Naive thymus-derived CD8-positive, alpha-beta T cell (primary cell): ENCODE measurements at regions not wholly inside any gene's neighbourhood (a gene's known extent, or its start where the extent isn't known, plus 50 kb on each side); places are given as distances from the start of the nearest gene placed in this dataset.

Source experiments
- ATAC-seq, 2 donors: fragments of 150-1000 bp; cut with Tn5 transposase in 1 of 2; sonication (Bioruptor Pico), chemical (Tn5 transposase) in 1 of 2; 1 replicate in 1 of 2; 2 replicates in 1 of 2; pipeline ENCODE4 v1.10.0; 2021; ENCODE audit warnings: mild to moderate bottlenecking in 2 of 2, moderate library complexity in 2 of 2
- POLR2A ChIA-PET: fragments of 350-600 bp; sonication (Branson Sonifier 250); formaldehyde crosslinking; loops from one replicate; lab custom pipeline; 2021; ENCODE audit warnings: antibody characterized with exemption; lab: Charles Lee
- DNase-seq, 10 donors: peaks; one replicate each; pipeline versions ENCODE4 v3.0.0 to v3.0.0-alpha.2; 2020 to 2022
- H3K27ac Mint-ChIP-seq, 10 donors: one replicate each; pipeline ENCODE4 v1.8.0; 2020 to 2022; ENCODE audit warnings: mild to moderate bottlenecking in 10 of 10, mixed read lengths in 10 of 10, moderate library complexity in 4 of 10, inconsistent platforms in 1 of 10
- H3K27me3 Mint-ChIP-seq, 5 donors: one replicate each; pipeline ENCODE4 v1.8.0; 2021 to 2022; ENCODE audit warnings: mixed read lengths in 5 of 5
- H3K36me3 Mint-ChIP-seq, 3 donors: one replicate each; pipeline ENCODE4 v1.8.0; 2020 to 2022; ENCODE audit warnings: mixed read lengths in 3 of 3, mild to moderate bottlenecking in 2 of 3, inconsistent platforms in 1 of 3
- H3K4me1 Mint-ChIP-seq, 4 donors: one replicate each; pipeline ENCODE4 v1.8.0; 2021 to 2022; ENCODE audit warnings: mixed read lengths in 4 of 4
- H3K4me3 Mint-ChIP-seq, 10 donors: one replicate each; pipeline ENCODE4 v1.8.0; 2020 to 2022; ENCODE audit warnings: mild to moderate bottlenecking in 10 of 10, mixed read lengths in 10 of 10, moderate library complexity in 6 of 10, inconsistent platforms in 1 of 10
- H3K9me3 Mint-ChIP-seq, 9 donors: one replicate each; pipeline ENCODE4 v1.8.0; 2020 to 2022; ENCODE audit warnings: mixed read lengths in 9 of 9, mild to moderate bottlenecking in 3 of 9, inconsistent platforms in 1 of 9, moderate library complexity in 1 of 9

DNA sequence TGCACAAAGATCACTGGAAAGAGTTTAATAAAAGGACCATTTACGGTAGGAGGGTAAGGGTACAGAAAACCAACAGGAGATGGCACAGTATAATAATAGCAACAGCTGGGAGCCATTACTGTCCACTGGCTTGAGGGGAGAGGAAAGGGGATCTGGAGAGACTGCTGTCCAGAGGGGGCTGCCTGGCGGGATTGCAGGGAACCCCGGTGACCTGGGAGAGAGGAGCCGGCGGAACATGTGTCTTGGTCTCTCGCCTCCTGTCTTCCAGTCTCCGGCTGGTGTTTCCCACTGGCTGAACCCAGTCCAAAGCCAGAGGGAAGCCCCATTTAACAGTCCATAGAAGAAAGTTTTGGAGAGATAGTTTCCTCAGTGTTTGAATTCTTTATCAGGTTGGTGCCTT lies 57.5 kb upstream of the PODXL start:
- ATAC-seq (no peak), DNase-seq (no peak)
- no peaks in the 10 kb centered on the region for H3K36me3 Mint-ChIP-seq
- no peaks in the 10 kb centered on the region for H3K9me3 Mint-ChIP-seq
- no peak overlapping the region for H3K4me3 Mint-ChIP-seq
- no peaks in the 10 kb centered on the region for H3K4me1 Mint-ChIP-seq
- POLR2A ChIA-PET, result no interaction called here
- H3K27ac Mint-ChIP-seq, result no peak overlapping the region
- peaks cover 5 to 20% (median 14%) of the 10 kb centered on the region in 5 donors for H3K27me3 Mint-ChIP-seq

DNA sequence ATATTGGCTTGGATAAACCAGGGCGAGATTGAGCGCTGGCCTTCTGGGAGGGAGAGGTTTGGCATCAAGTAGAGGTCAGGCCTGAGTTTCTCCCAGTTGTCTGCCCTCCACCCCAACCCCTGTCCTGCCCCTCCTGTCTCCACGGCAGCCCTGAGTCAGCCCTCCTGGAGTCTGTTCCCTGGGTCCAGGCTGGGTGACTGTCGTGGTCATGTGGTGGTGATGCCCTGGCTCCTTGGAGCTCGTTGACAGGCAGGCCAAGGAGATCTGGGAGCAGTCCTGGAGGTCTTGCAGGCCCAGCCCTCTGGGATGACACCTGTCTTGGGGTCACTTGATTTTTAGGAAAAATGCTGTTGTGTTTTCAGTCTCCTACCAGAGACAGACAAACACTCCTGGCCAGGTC lies 53.6 kb upstream of the PODXL start:
- Mint-ChIP-seq H3K4me3 (no peak overlapping the region), H3K27me3 (peaks cover 9 to 23% (median 15%) of the 10 kb centered on the region in 5 donors), H3K27ac (no peak overlapping the region), H3K36me3 (no peaks in the 10 kb centered on the region), H3K4me1 (peaks cover 0 to 6% (median 0%) of the 10 kb centered on the region in 4 donors), H3K9me3 (no peaks in the 10 kb centered on the region)
- DNase-seq, result no peak
- no peak for ATAC-seq
- POLR2A ChIA-PET, result no interaction called here

DNA sequence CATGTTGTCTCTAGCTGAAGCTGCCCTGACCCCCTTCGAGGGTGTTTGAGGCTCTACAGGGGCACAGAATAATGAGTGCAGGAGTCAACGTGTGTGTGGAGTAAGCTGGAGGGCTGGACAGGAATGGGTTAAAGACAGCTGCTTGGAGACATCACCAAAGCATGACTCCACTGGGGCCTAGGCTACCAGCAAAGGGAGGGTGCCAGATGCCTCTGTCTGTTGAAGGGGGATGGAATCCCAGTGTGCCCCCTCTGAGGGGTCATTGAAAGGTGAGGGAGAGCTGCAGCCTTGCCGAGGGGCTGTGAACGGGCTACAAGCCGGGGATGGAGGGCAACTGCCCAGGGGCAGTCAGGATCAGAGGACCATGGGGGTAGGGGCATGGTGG lies 51.7 kb upstream of the PODXL start:
- Mint-ChIP-seq H3K4me1 (peaks cover 0 to 6% (median 0%) of the 10 kb centered on the region in 4 donors), H3K9me3 (no peaks in the 10 kb centered on the region), H3K4me3 (no peak overlapping the region), H3K27me3 (peaks cover 9 to 34% (median 19%) of the 10 kb centered on the region in 5 donors), H3K36me3 (no peaks in the 10 kb centered on the region), H3K27ac (no peak overlapping the region)
- ATAC-seq (no peak), DNase-seq (no peak)
- POLR2A ChIA-PET, result no interaction called here

DNA sequence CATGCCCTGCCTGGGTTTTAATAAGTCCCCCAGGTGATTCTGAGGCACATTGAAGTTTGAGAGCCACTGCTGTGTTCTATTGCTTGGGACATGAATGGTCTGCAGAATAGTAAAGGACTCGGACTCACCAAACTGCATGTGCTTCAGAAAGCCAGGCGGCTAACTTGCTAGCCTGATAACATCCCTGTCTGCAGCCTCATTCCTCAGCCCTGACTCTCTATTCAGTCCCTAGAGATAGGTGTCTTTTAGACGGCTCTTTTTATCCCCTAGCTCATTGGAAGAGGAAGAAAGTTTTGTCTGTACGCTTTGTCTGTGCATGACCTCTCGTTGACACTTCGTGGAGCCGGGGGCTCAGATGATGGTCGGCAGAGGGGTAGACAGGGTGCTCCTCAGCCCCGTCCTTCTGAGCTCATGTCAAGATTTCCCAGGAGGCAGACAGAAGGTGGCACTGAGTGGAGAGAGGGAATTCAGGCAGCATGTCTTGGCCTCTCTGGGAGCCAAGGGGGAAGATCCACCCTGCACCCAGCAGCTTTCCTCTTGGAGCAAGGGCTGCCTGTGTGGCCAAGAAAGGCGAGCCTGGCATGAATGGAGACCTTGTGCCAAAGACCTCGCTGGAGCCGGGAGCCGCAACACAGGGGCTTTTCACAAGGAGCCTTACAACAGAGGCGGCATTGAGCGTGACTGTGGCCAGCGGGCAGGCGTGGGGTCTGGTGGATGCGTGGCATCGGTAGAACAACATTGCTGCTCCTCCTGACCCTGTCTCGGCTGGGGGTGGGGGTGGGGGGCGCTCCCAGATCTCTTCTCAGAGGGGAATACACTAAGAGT lies 51.1 kb upstream of the PODXL start:
- no peak for ATAC-seq
- Mint-ChIP-seq H3K4me1 (peaks cover 0 to 6% (median 0%) of the 10 kb centered on the region in 4 donors), H3K4me3 (no peak overlapping the region), H3K36me3 (no peaks in the 10 kb centered on the region), H3K27ac (peak overlapping the region in 1 of 10 donors; percentile 82), H3K27me3 (peaks cover 12 to 40% (median 20%) of the 10 kb centered on the region in 5 donors), H3K9me3 (no peaks in the 10 kb centered on the region)
- POLR2A ChIA-PET, result no interaction called here
- DNase-seq, result no peak

DNA sequence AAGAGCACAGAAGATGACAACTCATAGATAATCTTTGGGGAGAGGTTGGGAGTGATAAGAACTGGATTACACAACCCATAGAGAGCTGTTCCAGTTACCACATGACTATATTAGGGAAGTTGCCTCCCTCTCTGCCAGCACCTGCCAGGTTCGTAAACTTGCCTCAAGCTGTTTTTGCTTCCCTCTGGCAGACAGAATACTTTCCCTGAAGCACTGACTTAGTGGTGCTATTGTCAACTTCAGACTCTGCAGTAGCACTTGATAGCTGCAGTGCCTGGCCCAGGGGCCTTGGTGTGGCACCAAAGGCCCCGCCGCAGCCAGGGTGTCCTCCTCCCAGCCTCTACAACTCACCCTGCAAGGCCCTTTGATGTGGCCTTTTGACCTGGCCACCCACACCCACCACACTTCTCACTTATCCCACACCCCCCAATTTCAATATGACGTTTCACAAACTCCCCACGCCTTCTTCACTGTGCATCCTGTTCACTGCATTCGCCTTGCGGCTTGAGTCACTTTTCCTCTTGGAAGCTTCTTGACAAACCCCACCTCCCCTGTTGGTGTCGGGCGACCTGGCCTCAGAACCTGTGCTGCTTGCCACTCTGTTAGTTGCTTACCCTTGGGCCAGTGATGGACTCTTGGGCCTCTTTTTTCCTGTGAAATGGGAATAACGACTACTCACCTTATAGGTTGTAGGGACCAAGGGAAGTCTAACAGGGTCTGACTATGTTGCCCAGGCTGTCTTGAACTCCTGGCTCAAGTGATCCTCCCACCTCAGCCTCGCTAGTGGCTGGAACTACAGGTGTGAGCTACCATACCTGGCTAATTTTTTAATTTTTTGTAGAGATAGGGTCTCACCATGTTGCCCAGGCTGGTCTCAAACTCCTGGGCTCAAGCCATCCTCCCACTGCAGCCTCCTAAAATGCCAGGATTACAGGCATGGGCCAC lies 50.2 kb upstream of the PODXL start:
- Mint-ChIP-seq H3K36me3 (no peaks in the 10 kb centered on the region), H3K27me3 (peaks cover 12 to 41% (median 24%) of the 10 kb centered on the region in 5 donors), H3K27ac (peak overlapping the region in 1 of 10 donors; percentile 21), H3K9me3 (no peaks in the 10 kb centered on the region), H3K4me1 (peaks cover 0 to 6% (median 0%) of the 10 kb centered on the region in 4 donors), H3K4me3 (no peak overlapping the region)
- ATAC-seq (no peak), DNase-seq (peak in 1 of 10 donors; percentile 1)
- POLR2A ChIA-PET, result no interaction called here
